SK-MEL-5 (cell line): ENCODE measurements at regions not wholly inside any gene's neighbourhood (a gene's known extent, or its start where the extent isn't known, plus 50 kb on each side); places are given as distances from the start of the nearest gene placed in this dataset.
A peak's percentile ranks its signal among the peaks of the same experiment; 100 is the strongest.
"Not testable (repeated sequence)": the region's sequence is repeated elsewhere in the genome, so short reads cannot be mapped to it uniquely, and the experiment has no call there.

Source experiments
- DNase-seq: peaks from one replicate; pipeline ENCODE4 v3.0.0-alpha.2; 2016; ENCODE audit warnings: low read depth, low spot score
- in situ Hi-C: cut with HindIII; loops from 2 replicates; pipeline ENCODE4 v1.10.0; 2016; ENCODE audit warnings: low sequenced_read_pairs, high pct_unique_total_duplicates, low pct_unique_long_range_greater_than_20kb

DNA sequence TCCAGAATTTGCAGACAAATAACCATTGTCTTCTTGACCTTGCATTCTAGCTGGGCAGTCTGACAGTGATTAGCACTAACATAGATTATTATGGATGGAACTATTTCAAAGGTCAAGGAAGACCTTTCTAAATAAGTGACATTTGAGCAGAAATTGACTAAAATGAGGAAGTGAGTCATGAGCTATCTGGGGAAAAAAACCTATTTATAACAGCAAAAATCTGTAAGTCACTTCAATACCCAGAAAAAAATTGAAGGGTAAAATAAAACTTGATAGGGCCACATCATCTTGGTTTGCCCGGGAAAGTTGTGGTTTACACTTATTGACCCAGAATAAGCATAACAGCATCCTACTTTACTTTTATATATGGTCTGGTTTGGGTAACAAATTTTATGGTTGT, 414.6 kb upstream of the HS3ST1 start:
- in situ Hi-C loops, result no loop called here
- no peak for DNase-seq

DNA sequence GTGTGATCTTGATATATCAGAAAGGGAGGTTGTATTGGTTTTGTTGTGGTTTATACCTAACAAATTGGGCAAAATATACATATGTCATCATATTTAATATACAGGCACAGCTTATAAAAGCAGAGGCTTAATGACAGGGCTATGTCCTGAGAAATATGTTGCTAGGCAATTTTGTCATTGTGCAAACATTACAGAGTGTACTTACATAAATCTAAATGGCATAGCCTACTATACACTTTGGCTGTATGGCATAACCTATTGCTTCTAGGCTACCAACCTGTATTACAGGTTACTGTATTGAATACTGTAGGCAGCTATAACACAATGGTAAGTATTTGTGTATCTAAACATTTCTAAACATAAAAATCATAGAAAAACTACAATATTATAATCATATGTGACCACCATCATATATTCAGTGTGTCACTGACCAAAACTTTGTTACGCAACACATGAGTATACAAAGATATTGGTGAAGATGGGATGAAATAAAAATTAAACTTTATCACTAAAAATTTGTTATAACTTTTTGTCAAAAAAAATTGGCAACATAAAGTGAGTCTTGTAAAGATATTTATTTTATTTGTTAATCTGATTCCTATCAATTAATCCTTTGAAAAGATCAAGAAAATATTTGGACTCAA, 414.0 kb upstream of the HS3ST1 start:
- DNase-seq, result no peak
- in situ Hi-C loops, result no loop called here

DNA sequence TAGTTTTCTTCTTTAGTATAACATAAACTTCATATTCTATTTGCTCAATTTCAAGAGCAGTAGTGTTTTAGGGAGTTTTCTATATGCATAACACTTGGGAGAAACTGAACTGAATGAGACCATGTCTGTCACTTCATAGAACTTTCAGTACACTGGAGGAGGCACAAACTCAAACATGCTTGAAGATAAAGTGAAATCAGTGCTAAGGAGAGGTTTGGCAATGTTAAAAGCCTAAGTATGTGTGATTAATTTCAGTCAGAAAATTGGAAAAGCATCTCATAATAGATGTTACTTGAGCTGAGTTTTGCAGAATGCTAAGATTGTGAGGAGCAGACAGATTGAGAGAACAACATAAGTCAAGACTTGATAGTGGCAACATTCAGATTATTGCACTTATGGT, 411.2 kb upstream of the HS3ST1 start:
- in situ Hi-C loops, result no loop called here
- DNase-seq, result no peak

DNA sequence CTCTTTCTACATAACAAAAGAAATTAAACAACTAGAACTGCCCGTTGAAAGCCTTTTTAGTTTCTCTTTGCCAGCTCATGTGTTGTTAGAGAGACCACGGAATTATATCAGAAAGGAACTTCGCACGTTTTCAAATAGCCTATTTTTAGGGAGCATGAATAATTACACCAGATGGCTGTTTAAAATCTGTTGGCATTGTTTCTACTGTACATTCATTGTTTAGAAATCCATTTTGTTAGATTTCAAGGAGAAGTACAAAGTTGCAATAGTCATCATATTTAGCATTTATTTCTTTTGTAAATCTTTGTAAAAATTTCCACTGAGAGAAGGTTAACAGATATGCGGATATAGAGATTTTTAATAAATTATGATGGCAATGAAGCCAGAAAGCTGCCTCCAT, 403.0 kb upstream of the HS3ST1 start:
- no peak for DNase-seq
- in situ Hi-C loops, result no loop called here

DNA sequence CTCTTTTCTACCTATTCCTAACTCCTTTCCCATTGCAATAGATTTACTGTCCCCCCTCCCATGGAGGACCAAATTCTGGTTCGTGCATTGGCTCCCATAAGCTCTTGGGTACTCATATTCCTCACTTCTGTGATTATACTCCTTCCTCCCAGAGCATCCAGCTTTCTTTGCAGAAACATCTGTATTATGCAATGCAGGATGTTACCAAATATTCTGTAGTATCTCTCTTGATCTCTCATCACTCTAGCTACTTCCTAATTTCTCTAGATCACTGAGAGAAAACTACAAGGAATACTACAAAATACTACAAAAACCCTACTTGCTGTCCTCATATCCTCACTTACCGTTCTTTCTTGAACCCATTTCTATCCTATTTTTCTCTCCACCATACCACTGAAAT, 395.9 kb upstream of the HS3ST1 start:
- in situ Hi-C loops, result no loop called here
- no peak for DNase-seq

DNA sequence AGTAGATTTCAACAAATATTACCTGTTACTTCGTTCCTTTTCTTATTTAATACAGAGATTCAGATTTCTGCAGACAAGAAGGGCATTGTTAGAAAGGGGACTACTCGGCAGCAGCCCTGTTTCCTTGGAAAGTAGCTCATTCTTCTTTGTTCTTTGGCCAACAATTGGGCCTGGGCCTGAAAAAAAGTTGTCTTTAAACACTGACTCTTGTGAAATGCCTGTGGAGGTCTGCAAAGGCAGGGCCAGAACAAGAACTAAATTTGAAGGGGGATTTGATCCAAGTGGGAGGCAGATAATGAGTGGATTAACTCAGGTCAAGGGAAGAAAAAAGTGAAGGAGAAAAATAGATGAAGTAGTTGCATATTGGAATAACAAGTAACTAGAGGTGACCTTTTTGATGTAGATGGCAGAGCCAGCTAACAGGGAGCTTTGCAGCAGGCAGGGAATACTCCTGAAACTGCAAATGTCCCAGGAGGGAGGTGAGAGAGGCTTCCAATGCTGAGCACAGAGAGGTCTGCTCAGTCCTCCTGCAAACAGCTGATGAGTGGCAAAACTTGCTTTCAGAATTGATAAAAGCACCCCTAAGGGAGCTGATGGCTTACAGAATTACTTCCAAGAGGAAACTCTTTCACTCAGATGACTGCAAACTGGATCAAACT, 393.2 kb upstream of the HS3ST1 start:
- in situ Hi-C loops, result no loop called here

DNA sequence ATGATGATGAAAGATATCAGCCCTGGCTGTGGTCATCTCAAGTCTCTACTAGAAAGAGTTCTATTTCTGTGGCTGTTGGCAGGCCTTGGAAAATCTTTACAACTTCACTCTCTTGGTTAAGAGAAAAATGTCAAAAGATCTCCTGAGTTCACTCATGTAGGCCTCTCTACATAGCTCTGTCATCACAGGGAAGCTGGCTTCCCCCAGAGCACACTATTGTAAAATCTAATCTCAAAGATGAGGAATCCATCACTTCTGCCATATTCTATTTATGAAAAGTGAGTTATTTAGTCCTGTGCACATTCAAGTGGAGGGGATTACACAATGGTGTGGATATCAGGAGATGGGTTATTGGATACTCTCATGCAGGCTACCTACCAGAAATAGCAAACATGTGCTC, 388.4 kb upstream of the HS3ST1 start:
- DNase-seq, result no peak
- in situ Hi-C loops, result no loop called here

More for the DNA sequence above, 393.2 kb upstream of the HS3ST1 start:
- no peak for DNase-seq

DNA sequence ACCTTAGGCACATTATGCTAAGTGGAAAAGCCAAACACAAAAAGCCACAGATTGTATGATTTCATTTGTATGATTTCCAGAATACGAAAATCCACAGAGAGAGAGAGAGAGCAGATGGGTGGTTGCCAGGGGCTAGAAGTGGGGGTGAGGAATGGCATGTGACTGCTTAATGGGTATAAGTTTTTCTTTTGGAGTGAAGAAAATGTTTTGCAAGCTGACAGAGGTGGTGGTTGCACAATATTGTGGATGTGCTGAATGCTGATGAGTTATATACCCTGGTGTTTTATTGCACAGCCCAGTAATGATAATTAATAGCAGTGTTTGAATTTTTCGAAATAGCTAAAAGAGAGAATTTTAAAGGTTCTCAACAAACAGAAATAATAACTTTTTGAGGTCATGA, 386.1 kb upstream of the HS3ST1 start:
- in situ Hi-C loops, result no loop called here
- no peak for DNase-seq

DNA sequence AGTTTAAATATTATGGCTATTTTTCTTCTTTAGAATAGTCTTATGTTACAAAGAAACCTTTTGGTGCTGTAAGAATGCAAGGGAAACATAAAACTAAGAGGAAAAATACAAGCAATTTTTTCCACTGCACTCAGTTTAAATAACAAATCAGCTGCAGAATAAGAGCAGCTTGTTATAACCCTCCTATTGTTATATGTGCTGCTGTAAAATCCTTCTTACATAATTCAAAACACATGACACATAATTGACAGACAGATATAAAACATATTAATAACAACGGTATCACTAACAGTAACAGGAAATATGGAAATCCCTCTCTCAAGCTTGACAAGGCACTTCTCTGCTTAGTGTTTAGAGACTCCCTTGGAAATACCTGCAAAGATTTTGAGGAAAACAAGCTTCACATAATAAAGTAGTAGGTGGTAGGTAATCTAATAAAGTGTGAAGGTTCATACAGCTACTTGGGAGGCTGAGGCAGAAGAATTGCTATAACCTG, 385.3 kb upstream of the HS3ST1 start:
- DNase-seq, result no peak
- in situ Hi-C loops, result no loop called here

DNA sequence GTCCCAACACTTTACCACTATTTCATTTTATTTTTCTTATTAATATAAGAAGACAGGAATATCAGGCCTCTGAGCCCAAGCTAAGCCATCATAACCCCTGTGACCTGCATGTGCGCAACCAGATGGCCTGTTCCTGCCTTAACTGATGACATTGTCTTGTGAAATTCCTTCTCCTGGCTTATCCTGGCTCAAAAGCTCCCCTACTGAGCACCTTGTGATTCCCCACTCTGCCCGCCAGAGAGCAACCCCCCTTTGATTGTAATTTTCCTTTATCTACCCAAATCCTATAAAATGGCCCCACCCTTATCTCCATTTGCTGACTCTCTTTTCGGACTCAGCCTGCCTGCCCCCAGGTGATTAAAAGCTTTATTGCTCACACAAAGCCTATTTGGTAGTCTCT, 382.8 kb upstream of the HS3ST1 start:
- in situ Hi-C loops, DNase-seq: not testable (repeated sequence)

DNA sequence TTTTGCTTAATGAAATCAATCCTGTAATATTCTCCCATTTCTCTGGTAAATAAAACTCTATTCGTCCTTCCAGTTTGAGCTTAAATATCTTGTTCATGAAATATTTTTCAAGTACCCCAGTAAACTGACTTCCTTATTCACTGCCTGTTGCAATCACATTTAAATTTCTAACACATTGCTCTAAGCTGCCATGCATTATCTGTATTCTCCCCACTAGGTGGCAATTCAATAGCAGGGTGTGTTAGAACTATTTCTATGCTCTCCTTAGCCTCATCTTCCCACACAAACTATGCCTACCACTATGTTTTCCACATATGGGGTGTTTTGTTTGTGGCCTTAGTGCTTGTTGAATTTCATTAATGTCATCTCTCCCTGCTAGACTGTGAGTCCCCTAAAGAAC, 377.1 kb upstream of the HS3ST1 start:
- in situ Hi-C loops, result no loop called here
- DNase-seq, result peak; percentile 56

DNA sequence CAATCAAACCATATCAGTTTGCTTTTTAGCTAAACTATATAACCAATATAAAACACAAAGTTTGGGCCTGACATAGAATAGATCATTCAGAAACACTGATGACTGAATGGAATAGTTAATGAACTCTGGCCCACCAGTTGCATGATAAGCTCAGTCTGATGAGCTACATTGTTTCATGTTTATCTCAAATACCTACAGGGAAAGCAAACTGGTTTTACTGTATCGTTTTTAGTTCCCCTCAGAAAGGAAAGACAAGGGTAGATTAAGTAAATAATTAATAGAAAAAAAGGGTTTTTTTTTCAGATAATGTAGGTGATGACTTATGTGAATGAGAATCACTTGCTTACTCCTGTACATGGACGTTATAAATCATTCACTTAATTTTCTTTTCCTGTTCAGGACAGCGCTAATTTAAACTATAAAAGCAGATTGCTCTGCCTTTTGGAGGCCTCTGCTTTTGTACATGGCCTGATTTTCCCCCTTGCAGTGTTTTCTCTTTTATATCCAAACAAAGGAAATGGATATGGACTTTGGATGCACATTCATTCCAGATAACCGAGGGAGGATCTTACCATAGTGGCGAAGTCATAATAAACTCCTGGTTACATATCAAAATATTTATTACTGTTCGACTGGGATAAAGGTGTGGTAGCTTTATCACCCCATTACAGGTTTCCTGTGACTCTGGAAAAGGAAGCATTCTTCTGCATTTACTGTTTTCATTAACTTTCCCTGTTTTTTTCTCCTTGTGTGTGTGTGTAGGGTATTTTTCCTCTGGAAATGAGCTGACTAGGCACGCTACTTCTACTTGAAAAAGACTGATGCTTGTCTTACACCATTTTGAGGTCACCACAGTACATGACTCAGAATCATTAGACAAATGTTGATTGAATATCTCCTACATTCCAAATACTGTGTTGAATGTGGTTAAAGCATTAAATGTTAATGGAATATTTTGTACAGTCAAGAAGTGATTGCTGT, 373.1 kb upstream of the HS3ST1 start:
- DNase-seq, result no peak
- in situ Hi-C loops, result no loop called here

DNA sequence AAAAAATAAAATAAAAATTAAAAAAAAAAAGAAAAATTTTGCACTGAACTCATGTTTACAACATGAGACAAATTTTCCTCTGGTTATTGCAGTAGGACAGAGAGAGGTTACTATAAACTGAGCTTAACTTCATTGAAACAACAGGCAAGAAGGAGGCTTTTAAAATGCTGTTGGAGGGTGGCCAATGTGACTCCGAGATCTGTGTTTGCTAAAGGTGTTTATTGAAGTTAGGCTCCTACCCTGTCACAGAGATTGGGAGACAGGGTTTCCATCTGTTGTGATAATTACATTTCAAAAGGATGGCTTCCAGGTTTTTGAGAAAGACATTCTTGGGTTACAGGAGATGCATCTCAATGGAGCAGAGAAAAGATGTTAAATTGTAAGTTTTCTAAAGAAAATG, 370.5 kb upstream of the HS3ST1 start:
- in situ Hi-C loops, result no loop called here
- no peak for DNase-seq

DNA sequence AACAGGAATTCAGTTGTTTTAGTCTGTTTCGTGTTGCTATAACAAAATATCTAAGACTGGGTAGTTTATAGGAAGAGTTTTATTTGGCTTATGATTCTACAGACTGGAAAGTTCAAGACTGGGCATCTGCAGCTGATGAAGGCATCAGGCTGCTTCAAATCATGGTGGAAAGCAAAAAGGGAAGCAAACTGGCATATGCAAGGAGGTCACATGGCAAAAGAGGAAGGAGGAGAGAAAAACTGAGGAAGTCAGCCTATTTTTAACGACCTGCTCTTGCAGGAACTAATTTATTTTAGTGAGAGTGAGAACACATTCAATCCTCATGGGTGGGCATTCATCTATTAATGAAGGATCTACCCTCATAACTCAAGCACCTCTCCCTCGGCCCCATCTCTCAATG, 363.1 kb upstream of the HS3ST1 start:
- DNase-seq, result no peak
- in situ Hi-C loops, result no loop called here

DNA sequence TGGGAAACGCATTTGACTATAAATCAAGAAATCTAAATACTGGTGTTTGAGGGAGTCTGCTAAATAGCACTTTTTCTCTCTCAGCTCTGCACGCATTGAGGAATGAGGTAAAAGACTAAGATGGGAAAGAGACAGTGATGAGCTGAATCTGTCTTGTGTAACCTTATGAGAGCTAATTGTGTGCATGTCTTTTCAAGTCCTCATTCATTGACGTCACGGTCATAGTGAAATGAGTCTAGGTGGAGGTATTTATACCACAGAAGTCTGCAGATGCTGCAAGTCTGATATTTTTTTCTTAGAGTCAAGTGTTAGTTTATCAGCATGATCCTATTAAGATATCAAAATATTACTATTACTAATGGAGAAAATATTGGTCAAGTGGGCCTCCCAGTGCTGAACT, 361.5 kb upstream of the HS3ST1 start:
- in situ Hi-C loops, result no loop called here

DNA sequence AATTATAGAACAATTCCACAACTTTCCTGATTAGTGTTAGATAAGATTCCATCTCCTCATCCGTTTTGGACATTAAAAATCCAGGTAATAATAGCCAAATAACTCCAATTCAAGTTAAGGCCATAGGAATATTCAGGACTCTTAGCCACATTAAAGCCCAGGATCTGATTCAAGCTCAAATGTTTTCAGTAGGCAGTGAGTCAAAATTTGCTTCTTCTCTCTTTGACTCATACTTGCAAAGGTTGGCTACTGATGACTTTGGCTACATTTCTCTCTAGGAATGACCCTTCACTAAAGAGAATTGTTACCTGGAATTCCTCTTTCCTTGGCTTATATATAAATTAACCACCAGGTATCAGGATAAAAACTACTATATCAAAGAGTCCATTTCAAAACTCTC, 354.9 kb upstream of the HS3ST1 start:
- no peak for DNase-seq
- in situ Hi-C loops, result no loop called here

More for the DNA sequence above, 361.5 kb upstream of the HS3ST1 start:
- no peak for DNase-seq

DNA sequence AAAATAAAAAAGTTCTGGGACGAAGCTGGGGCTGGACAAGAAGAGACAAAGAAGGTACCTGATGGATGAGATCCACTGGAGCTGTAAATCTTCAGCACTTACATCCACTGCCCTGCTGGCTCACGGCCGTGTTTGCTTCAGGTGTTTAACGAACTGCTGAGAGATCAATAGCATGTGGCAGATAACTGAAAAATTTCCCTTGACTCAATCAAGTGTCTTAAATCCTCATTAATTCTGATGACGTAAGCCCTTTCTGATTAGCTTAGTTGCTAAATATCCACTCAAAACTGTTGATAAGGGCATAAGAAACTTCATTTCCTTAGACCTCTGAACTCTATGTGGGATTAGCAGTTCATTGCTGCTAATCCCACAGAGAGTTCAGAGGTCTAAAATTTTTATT, 354.2 kb upstream of the HS3ST1 start:
- no peak for DNase-seq
- in situ Hi-C loops, result no loop called here

DNA sequence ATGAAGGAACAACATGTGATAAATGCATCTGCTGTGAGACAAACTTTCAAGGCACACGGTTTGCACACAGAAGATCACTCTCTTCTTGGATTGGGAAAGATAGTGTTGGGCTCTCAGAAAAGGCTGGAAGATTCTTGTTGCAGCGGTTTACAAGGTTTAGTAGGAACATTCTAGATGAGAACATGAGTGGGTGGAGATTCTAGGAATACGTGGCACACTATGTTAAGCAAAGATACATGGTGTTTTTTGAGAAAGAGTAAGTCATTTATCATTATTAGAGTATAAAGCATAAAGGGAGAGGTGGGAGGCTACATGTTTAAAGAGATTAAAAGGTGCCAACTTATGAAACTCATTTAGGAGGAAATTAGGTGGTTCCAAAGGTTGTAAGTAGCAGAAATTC, 348.8 kb upstream of the HS3ST1 start:
- no peak for DNase-seq
- in situ Hi-C loops, result no loop called here
